ENCODE measurements at regions not wholly inside any gene's neighbourhood (a gene's known extent, or its start where the extent isn't known, plus 50 kb on each side); places are given as distances from the start of the nearest gene placed in this dataset.
A peak's percentile ranks its signal among the peaks of the same experiment; 100 is the strongest.

DNA sequence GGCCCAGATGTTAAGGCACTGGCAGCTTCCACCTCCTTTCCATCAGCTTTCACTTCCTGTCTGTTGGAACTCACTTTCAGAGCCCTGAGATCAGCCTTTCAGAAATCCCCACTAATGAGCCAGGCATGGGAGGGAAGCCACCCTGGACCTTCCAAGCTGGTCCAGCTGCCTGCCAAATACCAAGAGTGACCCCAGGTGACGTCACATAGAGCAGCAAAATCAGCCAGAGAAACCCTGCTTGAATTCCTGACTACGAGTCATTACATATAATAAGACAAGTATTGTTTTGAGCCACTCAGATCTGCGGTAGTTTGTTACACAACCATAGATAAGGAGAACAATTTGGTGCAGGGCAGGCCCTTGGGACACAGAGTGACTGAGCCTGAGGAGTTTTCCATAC is 556.0 kb upstream of the JAG1 start:
- Histone ChIP-seq H3K56ac (ENCODE audit: extremely low read depth, insufficient read depth, low read length) (no peak overlapping the region), H4K91ac (ENCODE audit: insufficient read depth, low read depth, low read length) (peak overlapping the region; percentile 53; the same call in 1 of the 2 replicates), H3K9me3 (ENCODE audit: control insufficient read depth, insufficient read depth, low read length) (no peaks in the 10 kb centered on the region), H3K27ac (ENCODE audit: insufficient read depth, low read length) (peak overlapping the region; percentile 64), H3K9ac (ENCODE audit: low read depth, low read length) (peak overlapping the region; percentile 15; the same call in 1 of the 2 replicates), H2BK15ac (ENCODE audit: low read depth, low read length) (peak overlapping the region; percentile 58; the same call in 1 of the 3 replicates), H2AFZ (replicated peaks; ENCODE audit: low read length, poor library complexity) (peak overlapping the region; percentile 74), H2AK5ac (ENCODE audit: low read depth, low read length) (peak overlapping the region; percentile 9; the same call in 1 of the 2 replicates), H4K5ac (ENCODE audit: low read depth, low read length) (peak overlapping the region; percentile 50), H3K27me3 (ENCODE audit: control insufficient read depth, insufficient read depth, low read length) (no peaks in the 10 kb centered on the region), H4K20me1 (ENCODE audit: insufficient read depth, low read length) (no peaks in the 10 kb centered on the region), H3K9me1 (ENCODE audit: insufficient read depth, low read length) (0 out of 2 replicates have a peak, but pooled peaks cover 3% of the 10 kb centered on the region), H3K36me3 (ENCODE audit: control insufficient read depth, insufficient read depth, low read length) (no peaks in the 10 kb centered on the region), H2BK120ac (ENCODE audit: low read depth, low read length) (peak overlapping the region; percentile 69), H3K4ac (ENCODE audit: low read depth, low read length) (peak overlapping the region; percentile 21; the same call in 1 of the 2 replicates), H2AK9ac (replicated peaks; ENCODE audit: low read depth, low read length, poor library complexity) (no peak overlapping the region), H3K18ac (ENCODE audit: low read depth, low read length) (peak overlapping the region; percentile 63), H4K8ac (ENCODE audit: low read depth in 2 of 2, low read length in 2 of 2) (peak overlapping the region in 1 of 2 experiments; percentile 82; a peak in 3 of 4 replicates), H3K4me3 (ENCODE audit: insufficient read depth, low read depth, low read length) (no peak overlapping the region), H3K4me2 (ENCODE audit: low read depth, low read length) (peak overlapping the region; percentile 35), H3K23ac (ENCODE audit: low read depth, low read length) (no peak overlapping the region; the same call in 1 of the 2 replicates), H2BK20ac (ENCODE audit: low read depth, low read length) (peak overlapping the region; percentile 75), H3K14ac (replicated peaks; ENCODE audit: low read depth, low read length) (peak overlapping the region; percentile 59; the same call in 1 of the 2 replicates), H2BK5ac (ENCODE audit: low read depth, low read length, poor library complexity, severe bottlenecking) (peak overlapping the region; percentile 63), H3K79me1 (ENCODE audit: low read depth in 1 of 2, low read length in 2 of 2) (no peaks in the 10 kb centered on the region), H3K4me1 (ENCODE audit: control insufficient read depth, insufficient read depth, low read length) (peaks cover 3% of the 10 kb centered on the region)
- ChIA-PET POLR2A (ENCODE audit: unreplicated experiment) (no interaction called here), CTCF (no interaction called here)
- TF ChIP-seq, protein P1, sequence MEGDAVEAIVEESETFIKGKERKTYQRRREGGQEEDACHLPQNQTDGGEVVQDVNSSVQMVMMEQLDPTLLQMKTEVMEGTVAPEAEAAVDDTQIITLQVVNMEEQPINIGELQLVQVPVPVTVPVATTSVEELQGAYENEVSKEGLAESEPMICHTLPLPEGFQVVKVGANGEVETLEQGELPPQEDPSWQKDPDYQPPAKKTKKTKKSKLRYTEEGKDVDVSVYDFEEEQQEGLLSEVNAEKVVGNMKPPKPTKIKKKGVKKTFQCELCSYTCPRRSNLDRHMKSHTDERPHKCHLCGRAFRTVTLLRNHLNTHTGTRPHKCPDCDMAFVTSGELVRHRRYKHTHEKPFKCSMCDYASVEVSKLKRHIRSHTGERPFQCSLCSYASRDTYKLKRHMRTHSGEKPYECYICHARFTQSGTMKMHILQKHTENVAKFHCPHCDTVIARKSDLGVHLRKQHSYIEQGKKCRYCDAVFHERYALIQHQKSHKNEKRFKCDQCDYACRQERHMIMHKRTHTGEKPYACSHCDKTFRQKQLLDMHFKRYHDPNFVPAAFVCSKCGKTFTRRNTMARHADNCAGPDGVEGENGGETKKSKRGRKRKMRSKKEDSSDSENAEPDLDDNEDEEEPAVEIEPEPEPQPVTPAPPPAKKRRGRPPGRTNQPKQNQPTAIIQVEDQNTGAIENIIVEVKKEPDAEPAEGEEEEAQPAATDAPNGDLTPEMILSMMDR (conservative IDR thresholded peaks at IDR 0.05; ENCODE audit: low read depth, low read length): no peak
- TF ChIP-seq POLR2A (IDR thresholded peaks at IDR 0.05; ENCODE audit: low read depth, low read length) (no peak), CEBPB (IDR thresholded peaks at IDR 0.05; ENCODE audit: low read depth, low read length) (peak; percentile 92), MAFK (IDR thresholded peaks at IDR 0.05; ENCODE audit: low read depth, low read length) (no peak; the same call in 1 of the 2 replicates), CHD1 (IDR thresholded peaks at IDR 0.05; ENCODE audit: low read depth, low read length) (no peak), MAZ (IDR thresholded peaks at IDR 0.05; ENCODE audit: borderline replicate concordance, low read depth, low read length) (peak; percentile 21; the same call in 1 of the 2 replicates), MXI1 (IDR thresholded peaks at IDR 0.05; ENCODE audit: borderline replicate concordance, low read depth, low read length) (no peak), RAD21 (IDR thresholded peaks at IDR 0.05; ENCODE audit: low read length) (peak; percentile 35; the same call in 1 of the 2 replicates), NFE2L2 (IDR thresholded peaks at IDR 0.05; ENCODE audit: low read depth, low read length) (no peak), FOS (IDR thresholded peaks at IDR 0.05; ENCODE audit: low read depth, low read length) (peak; percentile 43), SMC3 (IDR thresholded peaks at IDR 0.05; ENCODE audit: low read depth, low read length) (no peak), BHLHE40 (IDR thresholded peaks at IDR 0.05; ENCODE audit: low read depth, low read length) (peak; percentile 45; the same call in 1 of the 2 replicates), RFX5 (IDR thresholded peaks at IDR 0.05; ENCODE audit: low read depth, low read length) (no peak), RCOR1 (IDR thresholded peaks at IDR 0.05; ENCODE audit: insufficient replicate concordance, low read length) (no peak)
- TF ChIP-seq, protein P2, sequence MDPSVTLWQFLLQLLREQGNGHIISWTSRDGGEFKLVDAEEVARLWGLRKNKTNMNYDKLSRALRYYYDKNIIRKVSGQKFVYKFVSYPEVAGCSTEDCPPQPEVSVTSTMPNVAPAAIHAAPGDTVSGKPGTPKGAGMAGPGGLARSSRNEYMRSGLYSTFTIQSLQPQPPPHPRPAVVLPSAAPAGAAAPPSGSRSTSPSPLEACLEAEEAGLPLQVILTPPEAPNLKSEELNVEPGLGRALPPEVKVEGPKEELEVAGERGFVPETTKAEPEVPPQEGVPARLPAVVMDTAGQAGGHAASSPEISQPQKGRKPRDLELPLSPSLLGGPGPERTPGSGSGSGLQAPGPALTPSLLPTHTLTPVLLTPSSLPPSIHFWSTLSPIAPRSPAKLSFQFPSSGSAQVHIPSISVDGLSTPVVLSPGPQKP (IDR thresholded peaks at IDR 0.05; ENCODE audit: borderline replicate concordance, low read depth, low read length): no peak
- TF ChIP-seq, protein P3, sequence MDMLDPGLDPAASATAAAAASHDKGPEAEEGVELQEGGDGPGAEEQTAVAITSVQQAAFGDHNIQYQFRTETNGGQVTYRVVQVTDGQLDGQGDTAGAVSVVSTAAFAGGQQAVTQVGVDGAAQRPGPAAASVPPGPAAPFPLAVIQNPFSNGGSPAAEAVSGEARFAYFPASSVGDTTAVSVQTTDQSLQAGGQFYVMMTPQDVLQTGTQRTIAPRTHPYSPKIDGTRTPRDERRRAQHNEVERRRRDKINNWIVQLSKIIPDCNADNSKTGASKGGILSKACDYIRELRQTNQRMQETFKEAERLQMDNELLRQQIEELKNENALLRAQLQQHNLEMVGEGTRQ (IDR thresholded peaks at IDR 0.05; ENCODE audit: low read depth, low read length): no peak
- WGBS, 2 experiments (ENCODE audit: extremely low coverage in 2 of 2, insufficient read length in 1 of 2): no CpG with 5 or more reads among the region's 3 CpGs
- no TSS peak for BruUV-seq (replicated peaks)
- intact Hi-C loops (cut with micrococcal nuclease) (no loop called here), dilution Hi-C loops (cut with HindIII; ENCODE audit: low sequenced_read_pairs, unreplicated experiment) (no loop called here), in situ Hi-C loops (cut with MboI; ENCODE audit: low sequenced_read_pairs) (no loop called here)
- ATAC-seq (ENCODE audit: low read depth) (peak; percentile 89), DNase-seq (peak; percentile 99)
